Stomach (tissue), 4 donors: ENCODE measurements at regions not wholly inside any gene's neighbourhood (a gene's known extent, or its start where the extent isn't known, plus 50 kb on each side); places are given as distances from the start of the nearest gene placed in this dataset.

Experiments
- CTCF ChIP-seq, 7 experiments: fragments of 450-650 bp in 4 of 7; fragments of 200-600 bp in 3 of 7; sonication (generic) in 3 of 7; IDR thresholded peaks; one replicate each; pipeline ENCODE4 v1.5.1; 2016 to 2019; ENCODE audit warnings: antibody characterized with exemption in 7 of 7, control low read depth in 2 of 7, mild to moderate bottlenecking in 1 of 7
- EP300 ChIP-seq: sonication (generic); formaldehyde crosslinking; IDR thresholded peaks from one replicate; pipeline ENCODE4 v1.6.1; 2017; ENCODE audit warnings: antibody characterized with exemption
- POLR2A ChIP-seq, 4 donors: fragments of 450-650 bp; IDR thresholded peaks; one replicate each; pipeline ENCODE4 v1.6.1; 2016; ENCODE audit warnings: antibody characterized with exemption in 4 of 4, control low read depth in 2 of 4, mild to moderate bottlenecking in 1 of 4, moderate library complexity in 1 of 4
- POLR2AphosphoS5 ChIP-seq, 3 donors: sonication (generic); formaldehyde crosslinking; IDR thresholded peaks; one replicate each; pipeline ENCODE4 v1.6.1; 2016; ENCODE audit warnings: antibody characterized with exemption in 3 of 3

GRCh38 chr9:106074006-106074405 is 379.7 kb downstream of the TMEM38B start:
- TF ChIP-seq CTCF (IDR thresholded peaks at IDR 0.05), result no peak
- no peak for TF ChIP-seq POLR2A (IDR thresholded peaks at IDR 0.05)
- no peak for TF ChIP-seq POLR2AphosphoS5 (IDR thresholded peaks at IDR 0.05)
- no peak for TF ChIP-seq EP300
